ENCODE measurements at regions not wholly inside any gene's neighbourhood (a gene's known extent, or its start where the extent isn't known, plus 50 kb on each side); places are given as distances from the start of the nearest gene placed in this dataset.

- TF ChIP-seq CTCF (conservative IDR thresholded peaks at IDR 0.05; ENCODE audit: low read depth, low read length), result no peak
- H3K4me3 ChIP-seq (ENCODE audit: low read length), result no peak overlapping the region
Observed at GRCh38 chr2:8314063-8314462, 367.8 kb upstream of the ID2 start.

GRCh38 chr2:8315531-8316165 is 366.2 kb upstream of the ID2 start:
- H3K4me3 ChIP-seq (ENCODE audit: low read length), result no peak overlapping the region
- peak; percentile 21 for DNase-seq (ENCODE audit: low read depth)
- no peak for TF ChIP-seq CTCF (conservative IDR thresholded peaks at IDR 0.05; ENCODE audit: low read depth, low read length)

More at GRCh38 chr2:8314063-8314462, 367.8 kb upstream of the ID2 start:
- DNase-seq (ENCODE audit: low read depth), result no peak

- no peak for TF ChIP-seq CTCF (conservative IDR thresholded peaks at IDR 0.05; ENCODE audit: low read depth, low read length)
- H3K4me3 ChIP-seq (ENCODE audit: low read length), result no peak overlapping the region
- no peak for DNase-seq (ENCODE audit: low read depth)
Observed at GRCh38 chr2:8316356-8316755, 365.5 kb upstream of the ID2 start.

- H3K4me3 ChIP-seq (ENCODE audit: low read length), result no peak overlapping the region
- TF ChIP-seq CTCF (conservative IDR thresholded peaks at IDR 0.05; ENCODE audit: low read depth, low read length), result no peak
- no peak for DNase-seq (ENCODE audit: low read depth)
Observed at GRCh38 chr2:8317418-8317817, 364.4 kb upstream of the ID2 start.

- H3K4me3 ChIP-seq (ENCODE audit: low read length), result no peak overlapping the region
- DNase-seq (ENCODE audit: low read depth), result no peak
- TF ChIP-seq CTCF (conservative IDR thresholded peaks at IDR 0.05; ENCODE audit: low read depth, low read length), result no peak
Observed at GRCh38 chr2:8319219-8319618, 362.6 kb upstream of the ID2 start.

GRCh38 chr2:8320311-8321066 is 361.4 kb upstream of the ID2 start:
- no peak for TF ChIP-seq CTCF (conservative IDR thresholded peaks at IDR 0.05; ENCODE audit: low read depth, low read length)
- no peak overlapping the region for H3K4me3 ChIP-seq (ENCODE audit: low read length)
- no peak for DNase-seq (ENCODE audit: low read depth)

GRCh38 chr2:8322634-8323033 is 359.2 kb upstream of the ID2 start:
- no peak for DNase-seq (ENCODE audit: low read depth)
- no peak for TF ChIP-seq CTCF (conservative IDR thresholded peaks at IDR 0.05; ENCODE audit: low read depth, low read length)
- H3K4me3 ChIP-seq (ENCODE audit: low read length), result no peak overlapping the region

Measured in retinal pigment epithelial cell (primary cell).